GM19328 (cell line): ENCODE measurements at regions not wholly inside any gene's neighbourhood (a gene's known extent, or its start where the extent isn't known, plus 50 kb on each side); places are given as distances from the start of the nearest gene placed in this dataset.

Experiments used
- ATAC-seq: cut with Tn5 transposase; IDR thresholded peaks from one replicate; pipeline ENCODE4 v1.9.1; 2021; ENCODE audit warnings: mild to moderate bottlenecking, moderate library complexity; ENCODE audit not compliant: unreplicated experiment

- no peak for ATAC-seq
Measured at GRCh38 chr4:130127297-130127696, 1031.3 kb downstream of the C4orf33 start.

- ATAC-seq = no peak
Measured at GRCh38 chr4:130131536-130131935, 1035.6 kb downstream of the C4orf33 start.

- no peak for ATAC-seq
Measured at GRCh38 chr4:130141651-130142050, 1045.7 kb downstream of the C4orf33 start.

GRCh38 chr4:130143656-130144055 lies 1047.7 kb downstream of the C4orf33 start:
- ATAC-seq = no peak

GRCh38 chr4:130146773-130147172 lies 1050.8 kb downstream of the C4orf33 start:
- no peak for ATAC-seq

- no peak for ATAC-seq
Measured at GRCh38 chr4:130147641-130148040, 1051.7 kb downstream of the C4orf33 start.

GRCh38 chr4:130154901-130155300 lies 1058.9 kb downstream of the C4orf33 start:
- no peak for ATAC-seq

- ATAC-seq = no peak
Measured at GRCh38 chr4:130163701-130164100, 1067.7 kb downstream of the C4orf33 start.

- no peak for ATAC-seq
Measured at GRCh38 chr4:130165381-130165780, 1069.4 kb downstream of the C4orf33 start.

GRCh38 chr4:130172156-130172555 lies 1076.2 kb downstream of the C4orf33 start:
- no peak for ATAC-seq

- ATAC-seq = no peak
Measured at GRCh38 chr4:130178106-130178505, 1082.2 kb downstream of the C4orf33 start.

GRCh38 chr4:130183096-130183495 lies 1087.1 kb downstream of the C4orf33 start:
- ATAC-seq = no peak

GRCh38 chr4:130183766-130184165 lies 1087.8 kb downstream of the C4orf33 start:
- ATAC-seq = no peak

- no peak for ATAC-seq
Measured at GRCh38 chr4:130185123-130185522, 1089.2 kb downstream of the C4orf33 start.

- ATAC-seq = no peak
Measured at GRCh38 chr4:130186931-130187330, 1091.0 kb downstream of the C4orf33 start.

GRCh38 chr4:130187587-130187986 lies 1091.6 kb downstream of the C4orf33 start:
- ATAC-seq = no peak

GRCh38 chr4:130192787-130193186 lies 1096.8 kb downstream of the C4orf33 start:
- ATAC-seq = no peak

GRCh38 chr4:130197946-130198345 lies 1102.0 kb downstream of the C4orf33 start:
- no peak for ATAC-seq

GRCh38 chr4:130203571-130203970 lies 1107.6 kb downstream of the C4orf33 start:
- no peak for ATAC-seq

GRCh38 chr4:130210864-130211263 lies 1114.9 kb downstream of the C4orf33 start:
- ATAC-seq = no peak

- ATAC-seq = no peak
Measured at GRCh38 chr4:130214268-130214667, 1118.3 kb downstream of the C4orf33 start.

GRCh38 chr4:130233377-130234047 lies 1137.6 kb downstream of the C4orf33 start:
- peak; percentile 97 for ATAC-seq

- no peak for ATAC-seq
Measured at GRCh38 chr4:130238121-130238520, 1142.2 kb downstream of the C4orf33 start.
